Peyer's patch (tissue), 4 donors: ENCODE measurements at regions not wholly inside any gene's neighbourhood (a gene's known extent, or its start where the extent isn't known, plus 50 kb on each side); places are given as distances from the start of the nearest gene placed in this dataset.

Source experiments
- DNase-seq, 3 donors: peaks; one replicate each; pipeline ENCODE4 v3.0.0-alpha.2; 2017 to 2019
- H3K27ac ChIP-seq, 4 donors: fragments of 200-600 bp; sonication (generic); one replicate each; pipeline ENCODE4 v1.5.1; 2016 to 2019
- H3K27me3 ChIP-seq, 2 donors: fragments of 200-600 bp; sonication (generic); one replicate each; pipeline ENCODE4 v1.5.1; 2019
- H3K36me3 ChIP-seq, 3 donors: fragments of 200-600 bp; sonication (generic); one replicate each; pipeline ENCODE4 v1.5.1; 2016 to 2019
- H3K4me1 ChIP-seq, 4 donors: fragments of 200-600 bp; sonication (generic); one replicate each; pipeline ENCODE4 v1.5.1; 2016 to 2019
- H3K4me3 ChIP-seq, 4 donors: fragments of 200-600 bp; sonication (generic); 1 replicate in 3 of 4; 2 replicates in 1 of 4; pipeline ENCODE4 v1.5.1; 2016 to 2019; ENCODE audit warnings: mild to moderate bottlenecking in 1 of 4
- H3K9me3 ChIP-seq, 4 donors: fragments of 200-600 bp; sonication (generic); one replicate each; pipeline ENCODE4 v1.5.1; 2016 to 2019; ENCODE audit warnings: mild to moderate bottlenecking in 1 of 4
- POLR2A ChIP-seq, 2 donors: fragments of 450-650 bp; IDR thresholded peaks; one replicate each; pipeline ENCODE4 v1.5.1; 2017; ENCODE audit warnings: antibody characterized with exemption in 2 of 2, mild to moderate bottlenecking in 2 of 2, moderate library complexity in 2 of 2
- TF ChIP-seq, protein P1 (sequence below), 6 experiments: fragments of 450-650 bp in 4 of 6; fragments of 200-600 bp in 2 of 6; sonication (generic) in 1 of 6; IDR thresholded peaks; one replicate each; pipeline ENCODE4 v1.5.1; 2017 to 2019; ENCODE audit warnings: antibody characterized with exemption in 6 of 6, mild to moderate bottlenecking in 3 of 6, moderate library complexity in 1 of 6

DNA sequence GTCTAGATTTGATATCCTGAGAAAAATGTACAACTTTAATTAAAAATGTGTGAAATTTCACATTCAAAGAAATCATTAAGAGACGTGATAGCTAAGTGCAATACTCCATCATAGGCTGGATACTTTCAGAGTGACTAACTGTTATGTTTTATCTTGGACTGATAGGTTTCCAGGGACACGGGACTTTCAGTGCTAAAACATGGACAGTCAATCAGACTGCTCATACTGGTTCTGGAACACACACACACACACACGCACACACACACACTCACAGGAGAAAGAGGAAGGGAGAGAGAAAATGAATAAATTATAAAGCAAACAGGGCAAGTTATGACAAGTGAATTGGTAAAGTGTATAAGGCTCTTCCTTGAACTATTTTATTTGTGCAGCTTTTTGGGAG, 955.9 kb downstream of the SLITRK5 start:
- H3K27ac ChIP-seq, result no peak overlapping the region
- no peaks in the 10 kb centered on the region for H3K36me3 ChIP-seq
- H3K9me3 ChIP-seq, result peaks cover 0 to 3% (median 0%) of the 10 kb centered on the region in 4 donors
- no peak for TF ChIP-seq POLR2A (IDR thresholded peaks at IDR 0.05)
- TF ChIP-seq, protein P1, sequence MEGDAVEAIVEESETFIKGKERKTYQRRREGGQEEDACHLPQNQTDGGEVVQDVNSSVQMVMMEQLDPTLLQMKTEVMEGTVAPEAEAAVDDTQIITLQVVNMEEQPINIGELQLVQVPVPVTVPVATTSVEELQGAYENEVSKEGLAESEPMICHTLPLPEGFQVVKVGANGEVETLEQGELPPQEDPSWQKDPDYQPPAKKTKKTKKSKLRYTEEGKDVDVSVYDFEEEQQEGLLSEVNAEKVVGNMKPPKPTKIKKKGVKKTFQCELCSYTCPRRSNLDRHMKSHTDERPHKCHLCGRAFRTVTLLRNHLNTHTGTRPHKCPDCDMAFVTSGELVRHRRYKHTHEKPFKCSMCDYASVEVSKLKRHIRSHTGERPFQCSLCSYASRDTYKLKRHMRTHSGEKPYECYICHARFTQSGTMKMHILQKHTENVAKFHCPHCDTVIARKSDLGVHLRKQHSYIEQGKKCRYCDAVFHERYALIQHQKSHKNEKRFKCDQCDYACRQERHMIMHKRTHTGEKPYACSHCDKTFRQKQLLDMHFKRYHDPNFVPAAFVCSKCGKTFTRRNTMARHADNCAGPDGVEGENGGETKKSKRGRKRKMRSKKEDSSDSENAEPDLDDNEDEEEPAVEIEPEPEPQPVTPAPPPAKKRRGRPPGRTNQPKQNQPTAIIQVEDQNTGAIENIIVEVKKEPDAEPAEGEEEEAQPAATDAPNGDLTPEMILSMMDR (IDR thresholded peaks at IDR 0.05), result no peak
- DNase-seq, result no peak
- no peaks in the 10 kb centered on the region for H3K27me3 ChIP-seq
- no peaks in the 10 kb centered on the region for H3K4me1 ChIP-seq
- H3K4me3 ChIP-seq, result no peak overlapping the region

DNA sequence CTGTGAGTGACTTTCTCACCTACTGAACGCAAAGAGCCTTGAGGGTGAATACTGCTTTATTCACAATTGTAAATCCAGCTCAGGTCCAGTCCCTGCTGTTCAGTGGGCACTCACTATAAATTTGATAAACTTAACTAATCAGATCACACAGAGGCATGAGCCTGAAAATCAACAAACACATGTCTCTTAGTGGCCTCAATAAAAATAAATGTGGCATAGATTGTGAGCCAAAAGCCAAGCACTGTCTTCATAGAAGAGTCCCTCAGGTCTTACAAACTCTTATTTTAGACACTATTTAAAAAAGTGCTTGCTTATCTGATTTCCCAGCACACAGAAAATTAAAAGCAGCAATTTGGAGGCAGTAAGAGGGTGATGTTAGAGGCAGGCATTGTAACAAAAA, 957.7 kb downstream of the SLITRK5 start:
- DNase-seq, result no peak
- no peak overlapping the region for H3K27ac ChIP-seq
- no peak for TF ChIP-seq POLR2A (IDR thresholded peaks at IDR 0.05)
- TF ChIP-seq, protein P1 (IDR thresholded peaks at IDR 0.05), result no peak

DNA sequence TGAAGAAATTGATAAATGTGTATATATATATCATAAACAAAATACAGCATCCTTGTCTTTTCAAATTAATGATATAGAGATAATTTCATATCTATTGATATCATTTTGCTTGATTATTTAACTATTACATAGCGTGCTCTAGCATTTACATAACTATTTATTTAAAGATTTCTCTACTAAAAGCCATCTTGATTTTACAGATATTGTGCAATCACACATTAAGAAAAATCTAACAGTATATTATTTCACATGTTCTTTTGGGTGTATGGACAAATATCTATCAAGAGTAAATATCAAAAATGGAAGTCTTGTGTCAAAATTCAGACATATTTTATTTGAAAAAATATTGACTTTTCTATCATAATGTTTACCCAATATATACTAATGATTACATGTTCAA, 966.8 kb downstream of the SLITRK5 start:
- Histone ChIP-seq H3K9me3 (no peaks in the 10 kb centered on the region), H3K36me3 (no peaks in the 10 kb centered on the region), H3K27me3 (no peaks in the 10 kb centered on the region), H3K27ac (no peak overlapping the region), H3K4me1 (no peaks in the 10 kb centered on the region), H3K4me3 (no peak overlapping the region)
- DNase-seq, result no peak
- no peak for TF ChIP-seq POLR2A (IDR thresholded peaks at IDR 0.05)
- TF ChIP-seq, protein P1 (IDR thresholded peaks at IDR 0.05), result no peak

More for the DNA sequence above, 957.7 kb downstream of the SLITRK5 start:
- no peaks in the 10 kb centered on the region for H3K27me3 ChIP-seq
- H3K9me3 ChIP-seq, result peaks cover 0 to 3% (median 0%) of the 10 kb centered on the region in 4 donors
- H3K4me3 ChIP-seq, result no peak overlapping the region
- H3K36me3 ChIP-seq, result no peaks in the 10 kb centered on the region
- no peaks in the 10 kb centered on the region for H3K4me1 ChIP-seq

DNA sequence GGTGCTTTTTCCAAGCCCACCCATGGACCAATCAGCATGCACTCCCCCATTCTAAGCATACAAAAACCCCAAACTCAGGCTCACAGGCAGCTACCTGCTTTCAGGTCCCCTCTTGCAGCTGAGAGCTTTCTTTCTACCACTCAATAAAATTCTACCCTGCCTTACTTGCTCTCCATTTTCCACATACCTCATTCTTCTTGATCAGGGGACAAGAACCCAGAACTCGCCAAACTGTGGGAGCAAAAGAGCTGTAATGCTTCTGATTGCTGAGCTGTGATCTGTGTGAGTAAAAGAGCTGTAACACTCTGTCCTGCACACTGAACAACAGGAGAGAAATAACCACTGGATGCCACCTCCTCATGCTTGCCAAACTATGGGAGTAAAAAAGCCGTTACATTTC, 972.1 kb downstream of the SLITRK5 start:
- TF ChIP-seq, protein P1 (IDR thresholded peaks at IDR 0.05), result no peak
- no peak for TF ChIP-seq POLR2A (IDR thresholded peaks at IDR 0.05)
- H3K4me3 ChIP-seq, result no peak overlapping the region
- H3K9me3 ChIP-seq, result no peaks in the 10 kb centered on the region
- no peaks in the 10 kb centered on the region for H3K36me3 ChIP-seq
- H3K27ac ChIP-seq, result no peak overlapping the region
- no peaks in the 10 kb centered on the region for H3K4me1 ChIP-seq
- DNase-seq, result no peak
- no peaks in the 10 kb centered on the region for H3K27me3 ChIP-seq

DNA sequence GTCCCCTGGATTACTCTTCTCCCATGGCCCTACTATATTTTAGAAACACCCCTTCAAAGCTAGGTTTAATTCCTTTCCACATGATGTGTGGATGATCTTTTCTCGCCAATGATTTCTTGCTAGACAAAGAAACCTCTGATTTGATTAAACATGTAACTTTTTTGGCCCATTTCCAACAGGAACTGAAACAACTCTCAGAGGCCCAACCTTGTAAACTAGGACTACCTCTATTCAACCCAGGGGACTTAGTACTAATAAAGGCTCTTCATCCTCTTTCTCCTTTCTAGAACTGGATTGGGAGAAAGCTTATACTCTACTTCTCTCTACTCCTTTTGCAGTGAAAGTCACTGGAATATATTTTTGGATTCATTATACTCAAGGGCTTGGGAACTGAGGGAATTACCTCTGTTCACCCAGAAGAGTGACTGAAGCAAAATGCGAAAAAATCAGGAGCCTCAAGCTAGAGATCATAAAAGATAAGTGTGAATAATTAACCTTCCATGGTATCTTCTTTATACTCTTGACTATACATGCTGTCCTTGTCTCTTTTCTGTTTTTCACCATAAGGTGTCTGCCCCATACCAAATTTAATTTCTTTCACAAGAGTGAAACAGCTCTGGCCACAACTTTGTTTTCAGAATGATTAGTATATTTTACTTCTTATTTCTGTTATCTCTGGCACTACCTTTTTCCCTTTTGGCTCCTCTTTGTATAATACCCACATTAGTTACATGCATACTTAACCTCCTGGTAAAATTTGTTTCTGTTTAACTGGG, 977.6 kb downstream of the SLITRK5 start:
- Histone ChIP-seq H3K4me1 (no peaks in the 10 kb centered on the region), H3K27me3 (no peaks in the 10 kb centered on the region), H3K4me3 (no peak overlapping the region), H3K27ac (no peak overlapping the region), H3K9me3 (no peaks in the 10 kb centered on the region), H3K36me3 (no peaks in the 10 kb centered on the region)
- TF ChIP-seq, protein P1 (IDR thresholded peaks at IDR 0.05), result no peak
- TF ChIP-seq POLR2A (IDR thresholded peaks at IDR 0.05), result no peak
- no peak for DNase-seq
